ENCODE measurements at regions not wholly inside any gene's neighbourhood (a gene's known extent, or its start where the extent isn't known, plus 50 kb on each side); places are given as distances from the start of the nearest gene placed in this dataset.

- DNase-seq (ENCODE audit: low spot score): no peak
- no peaks in the 10 kb centered on the region for H3K27me3 ChIP-seq
- 74% methylated on average over 1 of the region's 1 CpG for WGBS (ENCODE audit: low lambda C conversion rate, missing lambda C conversion rate)
- H3K79me2 ChIP-seq: no peaks in the 10 kb centered on the region
- H3K9me2 ChIP-seq (replicated peaks; ENCODE audit: insufficient read depth): no peaks in the 10 kb centered on the region
- TF ChIP-seq EZH2 (IDR thresholded peaks at IDR 0.05; ENCODE audit: borderline replicate concordance) (no peak), EZH2phosphoT487 (IDR thresholded peaks at IDR 0.05; ENCODE audit: low read depth, severe bottlenecking, unreplicated experiment) (no peak)
- TF ChIP-seq, protein P1, sequence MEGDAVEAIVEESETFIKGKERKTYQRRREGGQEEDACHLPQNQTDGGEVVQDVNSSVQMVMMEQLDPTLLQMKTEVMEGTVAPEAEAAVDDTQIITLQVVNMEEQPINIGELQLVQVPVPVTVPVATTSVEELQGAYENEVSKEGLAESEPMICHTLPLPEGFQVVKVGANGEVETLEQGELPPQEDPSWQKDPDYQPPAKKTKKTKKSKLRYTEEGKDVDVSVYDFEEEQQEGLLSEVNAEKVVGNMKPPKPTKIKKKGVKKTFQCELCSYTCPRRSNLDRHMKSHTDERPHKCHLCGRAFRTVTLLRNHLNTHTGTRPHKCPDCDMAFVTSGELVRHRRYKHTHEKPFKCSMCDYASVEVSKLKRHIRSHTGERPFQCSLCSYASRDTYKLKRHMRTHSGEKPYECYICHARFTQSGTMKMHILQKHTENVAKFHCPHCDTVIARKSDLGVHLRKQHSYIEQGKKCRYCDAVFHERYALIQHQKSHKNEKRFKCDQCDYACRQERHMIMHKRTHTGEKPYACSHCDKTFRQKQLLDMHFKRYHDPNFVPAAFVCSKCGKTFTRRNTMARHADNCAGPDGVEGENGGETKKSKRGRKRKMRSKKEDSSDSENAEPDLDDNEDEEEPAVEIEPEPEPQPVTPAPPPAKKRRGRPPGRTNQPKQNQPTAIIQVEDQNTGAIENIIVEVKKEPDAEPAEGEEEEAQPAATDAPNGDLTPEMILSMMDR (IDR thresholded peaks at IDR 0.05; ENCODE audit: poor library complexity): no peak
- H2AFZ ChIP-seq: no peak overlapping the region
- H4K20me1 ChIP-seq (ENCODE audit: insufficient read depth, poor library complexity, severe bottlenecking): no peaks in the 10 kb centered on the region
- H3K4me2 ChIP-seq: no peak overlapping the region
- no peak overlapping the region for H3K4me3 ChIP-seq
- H3K9me3 ChIP-seq (ENCODE audit: low read depth): no peaks in the 10 kb centered on the region
- no peaks in the 10 kb centered on the region for H3K36me3 ChIP-seq (replicated peaks; ENCODE audit: insufficient read depth, low read depth)
- H3K27ac ChIP-seq: no peak overlapping the region
- H3K4me1 ChIP-seq (ENCODE audit: insufficient read depth): peaks cover 27% of the 10 kb centered on the region
These were observed 188.4 kb downstream of the DUSP6 start for GRCh38 chr12:89163918-89164317.

DNA sequence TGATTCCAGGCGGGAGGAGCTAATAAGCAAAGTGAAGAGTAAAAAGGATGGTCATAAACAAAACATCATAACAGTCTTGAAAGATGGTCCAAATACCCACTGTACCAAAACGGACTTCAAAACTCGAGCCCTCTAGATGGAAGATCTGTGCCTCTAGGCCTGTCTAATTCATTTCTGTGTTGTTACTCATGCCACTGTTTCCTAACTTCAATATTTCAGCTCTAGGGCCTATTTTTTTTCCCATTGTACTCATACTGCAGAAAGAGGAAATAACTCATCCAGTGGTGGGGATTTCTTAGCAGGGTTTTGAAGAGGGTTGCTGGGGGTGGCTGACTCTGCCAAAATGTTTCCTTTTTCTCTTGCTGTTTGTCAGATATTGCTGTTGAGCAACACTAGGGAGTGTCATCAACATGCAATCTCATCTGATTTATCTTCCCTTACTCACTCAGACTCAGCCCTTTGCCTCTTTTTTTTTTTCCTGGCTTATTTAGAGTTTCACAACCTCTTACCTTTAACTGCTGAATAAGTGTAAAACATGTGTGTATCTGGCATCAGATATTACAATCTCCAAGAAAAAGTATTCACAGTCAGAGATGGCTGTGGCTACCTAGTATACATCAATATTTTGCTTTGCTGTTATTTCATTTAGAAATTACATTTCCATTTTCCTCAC lies 189.6 kb downstream of the DUSP6 start:
- peak; percentile 66 for DNase-seq (ENCODE audit: low spot score)
- TF ChIP-seq, protein P1 (IDR thresholded peaks at IDR 0.05; ENCODE audit: poor library complexity): no peak
- TF ChIP-seq EZH2 (IDR thresholded peaks at IDR 0.05; ENCODE audit: borderline replicate concordance) (no peak), EZH2phosphoT487 (IDR thresholded peaks at IDR 0.05; ENCODE audit: low read depth, severe bottlenecking, unreplicated experiment) (no peak)
- no peak overlapping the region for H3K4me3 ChIP-seq
- no peak overlapping the region for H3K4me2 ChIP-seq
- H4K20me1 ChIP-seq (ENCODE audit: insufficient read depth, poor library complexity, severe bottlenecking): no peaks in the 10 kb centered on the region
- no peaks in the 10 kb centered on the region for H3K9me2 ChIP-seq (replicated peaks; ENCODE audit: insufficient read depth)
- WGBS (ENCODE audit: low lambda C conversion rate, missing lambda C conversion rate): 75% methylated on average over 3 of the region's 3 CpGs
- peaks cover 27% of the 10 kb centered on the region for H3K4me1 ChIP-seq (ENCODE audit: insufficient read depth)
- H3K27me3 ChIP-seq: no peaks in the 10 kb centered on the region
- no peaks in the 10 kb centered on the region for H3K79me2 ChIP-seq
- no peak overlapping the region for H2AFZ ChIP-seq
- no peaks in the 10 kb centered on the region for H3K9me3 ChIP-seq (ENCODE audit: low read depth)
- H3K36me3 ChIP-seq (replicated peaks; ENCODE audit: insufficient read depth, low read depth): no peaks in the 10 kb centered on the region
- H3K27ac ChIP-seq: peak overlapping the region; percentile 67

GRCh38 chr12:89161557-89161956 lies 190.7 kb downstream of the DUSP6 start:
- no peak overlapping the region for H3K4me3 ChIP-seq
- no peaks in the 10 kb centered on the region for H3K79me2 ChIP-seq
- H2AFZ ChIP-seq: no peak overlapping the region
- peaks cover 32% of the 10 kb centered on the region for H3K4me1 ChIP-seq (ENCODE audit: insufficient read depth)
- WGBS (ENCODE audit: low lambda C conversion rate, missing lambda C conversion rate): 83% methylated on average over 3 of the region's 3 CpGs
- H3K27ac ChIP-seq: peak overlapping the region; percentile 67
- H3K4me2 ChIP-seq: no peak overlapping the region
- no peaks in the 10 kb centered on the region for H3K36me3 ChIP-seq (replicated peaks; ENCODE audit: insufficient read depth, low read depth)
- TF ChIP-seq, protein P1 (IDR thresholded peaks at IDR 0.05; ENCODE audit: poor library complexity): no peak
- TF ChIP-seq EZH2phosphoT487 (IDR thresholded peaks at IDR 0.05; ENCODE audit: low read depth, severe bottlenecking, unreplicated experiment): no peak
- no peaks in the 10 kb centered on the region for H3K9me2 ChIP-seq (replicated peaks; ENCODE audit: insufficient read depth)
- no peak for DNase-seq (ENCODE audit: low spot score)
- no peaks in the 10 kb centered on the region for H3K27me3 ChIP-seq
- no peaks in the 10 kb centered on the region for H4K20me1 ChIP-seq (ENCODE audit: insufficient read depth, poor library complexity, severe bottlenecking)
- no peaks in the 10 kb centered on the region for H3K9me3 ChIP-seq (ENCODE audit: low read depth)

Data from hepatocyte (in vitro differentiated cells).